ENCODE measurements at regions not wholly inside any gene's neighbourhood (a gene's known extent, or its start where the extent isn't known, plus 50 kb on each side); places are given as distances from the start of the nearest gene placed in this dataset.

DNA sequence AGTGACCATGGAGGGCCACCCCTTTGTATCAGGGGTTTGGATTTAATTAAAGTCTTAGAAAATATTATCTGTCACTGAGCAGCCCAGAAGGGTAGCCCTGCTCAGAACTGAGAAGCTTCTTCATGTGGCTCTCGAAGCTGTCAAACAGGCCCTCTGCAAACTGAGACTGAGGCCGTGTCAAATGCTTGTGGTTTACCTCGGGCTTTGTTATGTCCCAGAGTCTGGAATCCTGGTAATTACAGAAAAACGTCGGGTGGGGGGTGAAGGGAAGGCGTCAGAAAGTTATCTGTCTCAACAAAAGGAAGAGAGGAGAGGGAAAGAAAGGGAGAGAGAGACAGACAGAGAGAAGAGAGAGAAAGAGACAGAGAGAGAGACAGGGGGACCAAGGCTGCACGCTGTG is 200.8 kb downstream of the BMP7 start:
- Histone ChIP-seq H3K36me3 (replicated peaks; ENCODE audit: insufficient read depth, low read depth) (no peaks in the 10 kb centered on the region), H3K9me3 (ENCODE audit: low read depth) (no peaks in the 10 kb centered on the region), H3K4me2 (no peak overlapping the region), H3K9me2 (replicated peaks; ENCODE audit: insufficient read depth) (no peaks in the 10 kb centered on the region), H2AFZ (no peak overlapping the region), H4K20me1 (ENCODE audit: insufficient read depth, poor library complexity, severe bottlenecking) (no peaks in the 10 kb centered on the region), H3K79me2 (no peaks in the 10 kb centered on the region), H3K27me3 (peaks cover 34% of the 10 kb centered on the region), H3K27ac (no peak overlapping the region), H3K4me1 (ENCODE audit: insufficient read depth) (peaks cover 8% of the 10 kb centered on the region), H3K4me3 (no peak overlapping the region)
- TF ChIP-seq EZH2 (IDR thresholded peaks at IDR 0.05; ENCODE audit: borderline replicate concordance): no peak
- no peak for TF ChIP-seq EZH2phosphoT487 (IDR thresholded peaks at IDR 0.05; ENCODE audit: low read depth, severe bottlenecking, unreplicated experiment)
- TF ChIP-seq, protein P1, sequence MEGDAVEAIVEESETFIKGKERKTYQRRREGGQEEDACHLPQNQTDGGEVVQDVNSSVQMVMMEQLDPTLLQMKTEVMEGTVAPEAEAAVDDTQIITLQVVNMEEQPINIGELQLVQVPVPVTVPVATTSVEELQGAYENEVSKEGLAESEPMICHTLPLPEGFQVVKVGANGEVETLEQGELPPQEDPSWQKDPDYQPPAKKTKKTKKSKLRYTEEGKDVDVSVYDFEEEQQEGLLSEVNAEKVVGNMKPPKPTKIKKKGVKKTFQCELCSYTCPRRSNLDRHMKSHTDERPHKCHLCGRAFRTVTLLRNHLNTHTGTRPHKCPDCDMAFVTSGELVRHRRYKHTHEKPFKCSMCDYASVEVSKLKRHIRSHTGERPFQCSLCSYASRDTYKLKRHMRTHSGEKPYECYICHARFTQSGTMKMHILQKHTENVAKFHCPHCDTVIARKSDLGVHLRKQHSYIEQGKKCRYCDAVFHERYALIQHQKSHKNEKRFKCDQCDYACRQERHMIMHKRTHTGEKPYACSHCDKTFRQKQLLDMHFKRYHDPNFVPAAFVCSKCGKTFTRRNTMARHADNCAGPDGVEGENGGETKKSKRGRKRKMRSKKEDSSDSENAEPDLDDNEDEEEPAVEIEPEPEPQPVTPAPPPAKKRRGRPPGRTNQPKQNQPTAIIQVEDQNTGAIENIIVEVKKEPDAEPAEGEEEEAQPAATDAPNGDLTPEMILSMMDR (IDR thresholded peaks at IDR 0.05; ENCODE audit: poor library complexity): no peak
- 19% methylated on average over 7 of the region's 7 CpGs for WGBS (ENCODE audit: low lambda C conversion rate, missing lambda C conversion rate)
- no peak for DNase-seq (ENCODE audit: low spot score)

DNA sequence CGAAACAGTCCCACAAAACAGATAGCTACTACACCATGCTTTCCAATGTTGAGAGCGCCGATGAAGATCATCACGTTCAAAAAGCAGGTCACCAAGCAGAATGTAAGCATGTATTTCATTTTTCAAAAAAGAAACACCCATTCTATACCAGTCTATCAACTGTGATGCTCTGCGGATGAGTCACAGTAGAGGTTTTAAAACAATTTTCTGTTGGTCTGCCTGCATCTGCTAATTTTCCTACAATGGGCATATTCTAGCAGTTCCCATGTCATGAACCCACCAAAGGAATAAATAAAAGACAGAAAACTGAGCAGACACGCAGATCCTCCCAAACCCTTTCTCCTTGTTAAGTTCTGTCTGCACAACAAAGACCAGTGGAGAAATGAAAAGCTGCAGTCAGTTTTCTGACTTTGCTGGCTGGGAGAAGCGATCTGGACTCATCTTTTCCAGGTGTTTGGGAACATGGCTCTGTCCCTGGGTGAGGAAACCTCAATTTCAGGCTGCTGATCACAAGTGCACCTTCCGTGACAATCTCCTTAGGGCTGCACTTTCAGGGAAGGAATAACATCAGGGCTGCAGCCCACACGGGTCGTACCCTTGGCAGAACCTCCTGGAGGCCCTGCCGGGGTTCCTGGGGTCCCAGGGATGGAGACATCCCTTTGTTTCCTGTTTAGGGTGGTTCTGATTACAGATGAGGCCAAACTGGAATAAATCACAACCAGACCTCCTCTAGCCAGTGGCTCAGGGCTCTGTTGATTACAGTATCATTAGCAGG is 200.1 kb downstream of the BMP7 start:
- H3K79me2 ChIP-seq: no peaks in the 10 kb centered on the region
- H3K9me3 ChIP-seq (ENCODE audit: low read depth): no peaks in the 10 kb centered on the region
- H3K4me3 ChIP-seq: no peak overlapping the region
- H3K4me2 ChIP-seq: no peak overlapping the region
- no peak overlapping the region for H2AFZ ChIP-seq
- H3K4me1 ChIP-seq (ENCODE audit: insufficient read depth): peaks cover 14% of the 10 kb centered on the region
- TF ChIP-seq EZH2 (IDR thresholded peaks at IDR 0.05; ENCODE audit: borderline replicate concordance) (no peak), EZH2phosphoT487 (IDR thresholded peaks at IDR 0.05; ENCODE audit: low read depth, severe bottlenecking, unreplicated experiment) (no peak)
- TF ChIP-seq, protein P1 (IDR thresholded peaks at IDR 0.05; ENCODE audit: poor library complexity): no peak
- no peak for DNase-seq (ENCODE audit: low spot score)
- H3K9me2 ChIP-seq (replicated peaks; ENCODE audit: insufficient read depth): no peaks in the 10 kb centered on the region
- peaks cover 34% of the 10 kb centered on the region for H3K27me3 ChIP-seq
- no peaks in the 10 kb centered on the region for H3K36me3 ChIP-seq (replicated peaks; ENCODE audit: insufficient read depth, low read depth)
- 81% methylated on average over 11 of the region's 11 CpGs for WGBS (ENCODE audit: low lambda C conversion rate, missing lambda C conversion rate)
- H4K20me1 ChIP-seq (ENCODE audit: insufficient read depth, poor library complexity, severe bottlenecking): no peaks in the 10 kb centered on the region
- no peak overlapping the region for H3K27ac ChIP-seq

DNA sequence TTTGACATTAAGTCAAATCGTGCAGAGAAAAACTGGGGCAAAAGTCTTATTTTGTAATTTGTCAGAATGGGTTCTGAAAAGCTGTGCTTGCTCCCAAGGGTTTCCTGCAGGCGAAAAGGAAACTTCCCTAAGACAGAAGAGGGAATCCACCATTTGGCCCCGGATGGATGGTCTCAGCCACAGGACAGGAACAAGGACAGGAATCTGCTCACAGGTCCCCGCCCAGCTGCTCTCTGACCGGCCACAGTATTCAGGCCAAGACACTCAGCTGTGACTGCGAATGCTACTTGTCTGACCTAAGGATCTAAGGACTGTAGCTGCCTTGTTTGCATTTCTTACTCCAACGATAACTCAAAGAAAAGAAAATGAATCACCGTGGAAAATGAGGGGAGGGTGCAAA is 197.0 kb downstream of the BMP7 start:
- TF ChIP-seq, protein P1 (IDR thresholded peaks at IDR 0.05; ENCODE audit: poor library complexity): no peak
- TF ChIP-seq EZH2phosphoT487 (IDR thresholded peaks at IDR 0.05; ENCODE audit: low read depth, severe bottlenecking, unreplicated experiment): no peak
- no peak for TF ChIP-seq EZH2 (IDR thresholded peaks at IDR 0.05; ENCODE audit: borderline replicate concordance)
- WGBS (ENCODE audit: low lambda C conversion rate, missing lambda C conversion rate): 74% methylated on average over 8 of the region's 8 CpGs
- no peak for DNase-seq (ENCODE audit: low spot score)
- H4K20me1 ChIP-seq (ENCODE audit: insufficient read depth, poor library complexity, severe bottlenecking): no peaks in the 10 kb centered on the region
- H3K27ac ChIP-seq: no peak overlapping the region
- H3K27me3 ChIP-seq: peaks cover 26% of the 10 kb centered on the region
- no peaks in the 10 kb centered on the region for H3K9me2 ChIP-seq (replicated peaks; ENCODE audit: insufficient read depth)
- H3K4me2 ChIP-seq: no peak overlapping the region
- no peaks in the 10 kb centered on the region for H3K9me3 ChIP-seq (ENCODE audit: low read depth)
- H3K4me1 ChIP-seq (ENCODE audit: insufficient read depth): peaks cover 25% of the 10 kb centered on the region
- no peaks in the 10 kb centered on the region for H3K36me3 ChIP-seq (replicated peaks; ENCODE audit: insufficient read depth, low read depth)
- H3K4me3 ChIP-seq: no peak overlapping the region
- no peaks in the 10 kb centered on the region for H3K79me2 ChIP-seq
- H2AFZ ChIP-seq: no peak overlapping the region
